DND-41 (cell line): ENCODE measurements at regions not wholly inside any gene's neighbourhood (a gene's known extent, or its start where the extent isn't known, plus 50 kb on each side); places are given as distances from the start of the nearest gene placed in this dataset.

Source experiments
- ATAC-seq: fragments of 200-7000 bp; cut with Tn5 transposase; 3 replicates; pipeline ENCODE4 v1.9.1; 2021; ENCODE audit warnings: low read depth; ENCODE audit not compliant: insufficient read depth
- DNase-seq: peaks from one replicate; pipeline ENCODE4 v3.0.0-alpha.2; 2020
- H2AFZ ChIP-seq: 2 replicates; pipeline ENCODE4 v1.6.0; 2012; ENCODE audit warnings: low read depth, low read length
- H3K27ac ChIP-seq: 2 replicates; pipeline ENCODE4 v1.5.1; 2012; ENCODE audit warnings: low read length, inconsistent platforms
- H3K27me3 ChIP-seq: fragments of 200-600 bp; sonication (generic); 2 replicates; pipeline ENCODE4 v1.6.0; 2012; ENCODE audit warnings: low read length, mild to moderate bottlenecking, inconsistent platforms; ENCODE audit not compliant: insufficient read depth, poor library complexity
- H3K36me3 ChIP-seq: 2 replicates; pipeline ENCODE4 v1.5.1; 2012; ENCODE audit warnings: low read length, inconsistent platforms; ENCODE audit not compliant: insufficient read depth
- H3K4me1 ChIP-seq: 2 replicates; pipeline ENCODE4 v1.5.1; 2012; ENCODE audit warnings: mild to moderate bottlenecking, low read length; ENCODE audit not compliant: insufficient read depth
- H3K4me2 ChIP-seq: 2 replicates; pipeline ENCODE4 v1.6.0; 2012; ENCODE audit warnings: mild to moderate bottlenecking, moderate library complexity, low read length, inconsistent platforms; ENCODE audit not compliant: insufficient read depth
- H3K4me3 ChIP-seq, 2 experiments: fragments of 200-600 bp in 1 of 2; shearing (Covaris generic) in 1 of 2; 2 replicates each; pipeline ENCODE4 v1.5.1; 2012 to 2016; ENCODE audit warnings: inconsistent platforms in 2 of 2, low read length in 2 of 2, mild to moderate bottlenecking in 2 of 2, low read depth in 1 of 2, moderate library complexity in 1 of 2
- H3K79me2 ChIP-seq: 2 replicates; pipeline ENCODE4 v1.6.0; 2012; ENCODE audit warnings: low read length, inconsistent platforms; ENCODE audit not compliant: insufficient read depth
- H3K9ac ChIP-seq: 2 replicates; pipeline ENCODE4 v1.6.0; 2012; ENCODE audit warnings: low read depth, mild to moderate bottlenecking, inconsistent platforms, low read length, moderate library complexity
- H3K9me3 ChIP-seq: 2 replicates; pipeline ENCODE4 v1.5.1; 2012; ENCODE audit warnings: low read length, moderate library complexity, mild to moderate bottlenecking, inconsistent platforms; ENCODE audit not compliant: insufficient read depth, severe bottlenecking
- H4K20me1 ChIP-seq: 2 replicates; pipeline ENCODE4 v1.6.0; 2012; ENCODE audit warnings: low read length; ENCODE audit not compliant: insufficient read depth
- EZH2 ChIP-seq: IDR thresholded peaks from 3 replicates; pipeline ENCODE4 v1.6.1; 2012; ENCODE audit warnings: borderline replicate concordance, low read depth, mild to moderate bottlenecking, moderate library complexity, low read length, inconsistent platforms; ENCODE audit not compliant: severe bottlenecking
- TF ChIP-seq, protein P1 (sequence below): IDR thresholded peaks from 2 replicates; pipeline ENCODE4 v1.5.1; 2012; ENCODE audit warnings: borderline replicate concordance, low read length, moderate library complexity, mild to moderate bottlenecking; ENCODE audit not compliant: poor library complexity, severe bottlenecking; ENCODE audit errors: extremely low read depth

DNA sequence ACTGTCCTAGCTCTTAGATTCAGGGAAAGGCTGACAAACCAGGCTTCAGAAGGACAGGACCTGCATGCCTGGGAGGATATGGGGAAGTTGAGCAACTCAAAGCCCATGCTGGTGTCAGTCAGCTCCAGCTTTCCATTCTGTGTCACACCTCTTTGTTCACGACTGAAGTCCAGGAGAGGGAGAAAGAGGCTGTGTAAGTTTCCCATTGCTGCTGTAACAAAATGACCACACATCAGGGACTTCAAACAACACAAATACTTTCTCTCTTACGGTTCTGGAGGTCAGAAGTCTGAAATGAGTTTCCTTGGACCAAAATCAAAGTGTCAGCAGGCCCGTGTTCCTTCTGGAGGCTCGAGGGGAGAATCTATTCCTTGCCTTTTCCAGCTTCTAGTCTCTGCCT lies 50.6 kb upstream of the STX18 start:
- no peak for ATAC-seq

More for the DNA sequence above, 50.6 kb upstream of the STX18 start:
- Histone ChIP-seq H3K27me3 (no peaks in the 10 kb centered on the region), H3K27ac (no peak overlapping the region), H3K4me1 (no peaks in the 10 kb centered on the region), H3K9me3 (peaks cover 18% of the 10 kb centered on the region), H2AFZ (no peak overlapping the region), H3K4me2 (no peak overlapping the region), H3K4me3 (no peak overlapping the region), H4K20me1 (no peaks in the 10 kb centered on the region), H3K9ac (no peak overlapping the region), H3K36me3 (no peaks in the 10 kb centered on the region), H3K79me2 (no peaks in the 10 kb centered on the region)
- no peak for DNase-seq
- TF ChIP-seq EZH2 = no peak
- TF ChIP-seq, protein P1, sequence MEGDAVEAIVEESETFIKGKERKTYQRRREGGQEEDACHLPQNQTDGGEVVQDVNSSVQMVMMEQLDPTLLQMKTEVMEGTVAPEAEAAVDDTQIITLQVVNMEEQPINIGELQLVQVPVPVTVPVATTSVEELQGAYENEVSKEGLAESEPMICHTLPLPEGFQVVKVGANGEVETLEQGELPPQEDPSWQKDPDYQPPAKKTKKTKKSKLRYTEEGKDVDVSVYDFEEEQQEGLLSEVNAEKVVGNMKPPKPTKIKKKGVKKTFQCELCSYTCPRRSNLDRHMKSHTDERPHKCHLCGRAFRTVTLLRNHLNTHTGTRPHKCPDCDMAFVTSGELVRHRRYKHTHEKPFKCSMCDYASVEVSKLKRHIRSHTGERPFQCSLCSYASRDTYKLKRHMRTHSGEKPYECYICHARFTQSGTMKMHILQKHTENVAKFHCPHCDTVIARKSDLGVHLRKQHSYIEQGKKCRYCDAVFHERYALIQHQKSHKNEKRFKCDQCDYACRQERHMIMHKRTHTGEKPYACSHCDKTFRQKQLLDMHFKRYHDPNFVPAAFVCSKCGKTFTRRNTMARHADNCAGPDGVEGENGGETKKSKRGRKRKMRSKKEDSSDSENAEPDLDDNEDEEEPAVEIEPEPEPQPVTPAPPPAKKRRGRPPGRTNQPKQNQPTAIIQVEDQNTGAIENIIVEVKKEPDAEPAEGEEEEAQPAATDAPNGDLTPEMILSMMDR = no peak
